Brain microvascular endothelial cell (primary cell): ENCODE measurements at regions not wholly inside any gene's neighbourhood (a gene's known extent, or its start where the extent isn't known, plus 50 kb on each side); places are given as distances from the start of the nearest gene placed in this dataset.

Experiments used
- DNase-seq: peaks from one replicate; pipeline ENCODE4 v3.0.0-alpha.2; 2020
- H3K27ac ChIP-seq: fragments of 250-450 bp; sonication (Bioruptor Pico); 2 replicates; pipeline ENCODE4 v1.5.1; 2020; ENCODE audit warnings: mild to moderate bottlenecking, moderate library complexity
- H3K27me3 ChIP-seq: fragments of 250-450 bp; sonication (Bioruptor Pico); replicated peaks from 2 replicates; pipeline ENCODE4 v1.5.1; 2020; ENCODE audit warnings: mild to moderate bottlenecking
- H3K36me3 ChIP-seq: fragments of 250-450 bp; sonication (Bioruptor Pico); replicated peaks from 2 replicates; pipeline ENCODE4 v1.5.1; 2020; ENCODE audit warnings: mild to moderate bottlenecking
- H3K4me3 ChIP-seq: 2 replicates; pipeline ENCODE4 v1.5.1; 2011; ENCODE audit warnings: low read depth, mild to moderate bottlenecking, control low read depth, low read length, moderate library complexity
- CTCF ChIP-seq: IDR thresholded peaks from 2 replicates; pipeline ENCODE4 v1.5.1; 2011; ENCODE audit warnings: low read depth, mild to moderate bottlenecking, moderate library complexity, low read length, control low read depth, inconsistent platforms; ENCODE audit errors: missing control alignments
- in situ Hi-C: cut with HindIII; loops from 2 replicates; pipeline ENCODE4 v1.10.0; 2017; ENCODE audit warnings: low sequenced_read_pairs, low pct_ligation_motif_present

- DNase-seq, result no peak
- Histone ChIP-seq H3K4me3 (no peak overlapping the region), H3K27me3 (no peaks in the 10 kb centered on the region), H3K36me3 (no peaks in the 10 kb centered on the region), H3K27ac (no peak overlapping the region)
- no peak for TF ChIP-seq CTCF
- in situ Hi-C loops, result no loop called here
Measured at GRCh38 chr6:76634695-76635094, 562.2 kb upstream of the IMPG1 start.

- Histone ChIP-seq H3K27me3 (no peaks in the 10 kb centered on the region), H3K27ac (no peak overlapping the region), H3K4me3 (no peak overlapping the region), H3K36me3 (no peaks in the 10 kb centered on the region)
- peak; percentile 25 for TF ChIP-seq CTCF
- in situ Hi-C loops, result no loop called here
- DNase-seq, result no peak
Measured at GRCh38 chr6:76633259-76633658, 560.8 kb upstream of the IMPG1 start.

GRCh38 chr6:76631622-76632021, 559.2 kb upstream of the IMPG1 start:
- no peak for DNase-seq
- Histone ChIP-seq H3K4me3 (no peak overlapping the region), H3K27ac (no peak overlapping the region), H3K27me3 (no peaks in the 10 kb centered on the region), H3K36me3 (no peaks in the 10 kb centered on the region)
- in situ Hi-C loops, result no loop called here
- no peak for TF ChIP-seq CTCF

- Histone ChIP-seq H3K27ac (no peak overlapping the region), H3K27me3 (no peaks in the 10 kb centered on the region), H3K36me3 (no peaks in the 10 kb centered on the region), H3K4me3 (no peak overlapping the region)
- TF ChIP-seq CTCF, result no peak
- DNase-seq, result no peak
- in situ Hi-C loops, result no loop called here
Measured at GRCh38 chr6:76615395-76615794, 542.9 kb upstream of the IMPG1 start.

GRCh38 chr6:76612954-76613353, 540.5 kb upstream of the IMPG1 start:
- DNase-seq, result no peak
- Histone ChIP-seq H3K4me3 (no peak overlapping the region), H3K27me3 (no peaks in the 10 kb centered on the region), H3K27ac (no peak overlapping the region), H3K36me3 (no peaks in the 10 kb centered on the region)
- in situ Hi-C loops, result no loop called here
- no peak for TF ChIP-seq CTCF

- H3K4me3 ChIP-seq, result no peak overlapping the region
- no peak for TF ChIP-seq CTCF
- no peak overlapping the region for H3K27ac ChIP-seq
- no peaks in the 10 kb centered on the region for H3K36me3 ChIP-seq
- in situ Hi-C loops, result no loop called here
- no peaks in the 10 kb centered on the region for H3K27me3 ChIP-seq
- no peak for DNase-seq
Measured at GRCh38 chr6:76609160-76609559, 536.7 kb upstream of the IMPG1 start.
